Urinary bladder (tissue), 3 donors: ENCODE measurements at regions not wholly inside any gene's neighbourhood (a gene's known extent, or its start where the extent isn't known, plus 50 kb on each side); places are given as distances from the start of the nearest gene placed in this dataset.

ENCODE experiments used
- DNase-seq: peaks from one replicate; pipeline ENCODE4 v3.0.0-alpha.2; 2015; ENCODE audit errors: extremely low spot score
- H3K27ac ChIP-seq: one replicate; pipeline ENCODE4 v1.5.1; 2013; ENCODE audit warnings: low read depth, mild to moderate bottlenecking, moderate library complexity
- H3K36me3 ChIP-seq: one replicate; pipeline ENCODE4 v1.6.1; 2013; ENCODE audit warnings: mild to moderate bottlenecking, moderate library complexity; ENCODE audit not compliant: insufficient read depth
- H3K4me1 ChIP-seq: one replicate; pipeline ENCODE4 v1.6.1; 2013; ENCODE audit warnings: mild to moderate bottlenecking, moderate library complexity; ENCODE audit not compliant: insufficient read depth
- H3K4me3 ChIP-seq: one replicate; pipeline ENCODE4 v1.5.1; 2013; ENCODE audit warnings: low read depth, low read length
- WGBS: extraction: QIAGEN DNeasy Blood & Tissue Kit; methylation state at CpG from one replicate; pipeline ENCODE4 v1.1.7; 2013; 5-methylcytosine and 5-hydroxymethylcytosine counted together
- donor health status: healthy with polysubstance abuse.
- donor health status: healthy.

- WGBS, result 64% methylated on average over 3 of the region's 3 CpGs
- DNase-seq, result no peak
- no peak overlapping the region for H3K27ac ChIP-seq
- H3K36me3 ChIP-seq, result no peaks in the 10 kb centered on the region
- H3K4me1 ChIP-seq, result no peaks in the 10 kb centered on the region
- H3K4me3 ChIP-seq, result no peak overlapping the region
These were observed 57.1 kb downstream of the FAM181B start for GRCh38 chr11:82676483-82677094.

- WGBS, result 81% methylated on average over 5 of the region's 5 CpGs
- Histone ChIP-seq H3K4me3 (no peak overlapping the region), H3K27ac (no peak overlapping the region), H3K36me3 (no peaks in the 10 kb centered on the region), H3K4me1 (no peaks in the 10 kb centered on the region)
- DNase-seq, result no peak
These were observed 57.8 kb downstream of the FAM181B start for GRCh38 chr11:82675838-82676237.

GRCh38 chr11:82673631-82674030 is 60.0 kb downstream of the FAM181B start:
- Histone ChIP-seq H3K4me1 (no peaks in the 10 kb centered on the region), H3K4me3 (no peak overlapping the region), H3K36me3 (no peaks in the 10 kb centered on the region), H3K27ac (no peak overlapping the region)
- WGBS, result 76% methylated on average over 3 of the region's 3 CpGs
- no peak for DNase-seq

- WGBS, result 93% methylated on average over 1 of the region's 1 CpG
- no peak overlapping the region for H3K27ac ChIP-seq
- no peaks in the 10 kb centered on the region for H3K36me3 ChIP-seq
- no peaks in the 10 kb centered on the region for H3K4me1 ChIP-seq
- DNase-seq, result no peak
- H3K4me3 ChIP-seq, result no peak overlapping the region
These were observed 62.2 kb downstream of the FAM181B start for GRCh38 chr11:82671451-82671850.

- H3K36me3 ChIP-seq, result no peaks in the 10 kb centered on the region
- 71% methylated on average over 1 of the region's 1 CpG for WGBS
- no peaks in the 10 kb centered on the region for H3K4me1 ChIP-seq
- DNase-seq, result no peak
- no peak overlapping the region for H3K27ac ChIP-seq
- no peak overlapping the region for H3K4me3 ChIP-seq
These were observed 70.1 kb downstream of the FAM181B start for GRCh38 chr11:82663535-82663934.

GRCh38 chr11:82653752-82654151 is 79.9 kb downstream of the FAM181B start:
- no peak for DNase-seq
- no peak overlapping the region for H3K4me3 ChIP-seq
- H3K36me3 ChIP-seq, result no peaks in the 10 kb centered on the region
- WGBS, result 80% methylated on average over 4 of the region's 4 CpGs
- no peak overlapping the region for H3K27ac ChIP-seq
- H3K4me1 ChIP-seq, result no peaks in the 10 kb centered on the region

- DNase-seq, result no peak
- H3K4me3 ChIP-seq, result no peak overlapping the region
- 31% methylated on average over 3 of the region's 3 CpGs for WGBS
- H3K27ac ChIP-seq, result no peak overlapping the region
- H3K4me1 ChIP-seq, result no peaks in the 10 kb centered on the region
- no peaks in the 10 kb centered on the region for H3K36me3 ChIP-seq
These were observed 94.4 kb downstream of the FAM181B start for GRCh38 chr11:82639251-82639650.

GRCh38 chr11:82636615-82637014 is 97.0 kb downstream of the FAM181B start:
- H3K27ac ChIP-seq, result no peak overlapping the region
- H3K4me3 ChIP-seq, result no peak overlapping the region
- H3K4me1 ChIP-seq, result no peaks in the 10 kb centered on the region
- no peaks in the 10 kb centered on the region for H3K36me3 ChIP-seq
- DNase-seq, result no peak
- 60% methylated on average over 1 of the region's 1 CpG for WGBS

- no peaks in the 10 kb centered on the region for H3K4me1 ChIP-seq
- H3K4me3 ChIP-seq, result no peak overlapping the region
- H3K36me3 ChIP-seq, result no peaks in the 10 kb centered on the region
- DNase-seq, result no peak
- WGBS, result 90% methylated on average over 2 of the region's 2 CpGs
- no peak overlapping the region for H3K27ac ChIP-seq
These were observed 99.6 kb downstream of the FAM181B start for GRCh38 chr11:82634091-82634490.

- Histone ChIP-seq H3K27ac (no peak overlapping the region), H3K36me3 (no peaks in the 10 kb centered on the region), H3K4me3 (no peak overlapping the region), H3K4me1 (no peaks in the 10 kb centered on the region)
- no peak for DNase-seq
- WGBS, result 55% methylated on average over 4 of the region's 4 CpGs
These were observed 101.7 kb downstream of the FAM181B start for GRCh38 chr11:82631722-82632630.

GRCh38 chr11:82610671-82611070 is 123.0 kb downstream of the FAM181B start:
- H3K4me1 ChIP-seq, result no peaks in the 10 kb centered on the region
- no peak overlapping the region for H3K4me3 ChIP-seq
- H3K36me3 ChIP-seq, result no peaks in the 10 kb centered on the region
- no peak for DNase-seq
- no peak overlapping the region for H3K27ac ChIP-seq

- 85% methylated on average over 1 of the region's 1 CpG for WGBS
- Histone ChIP-seq H3K4me3 (no peak overlapping the region), H3K36me3 (no peaks in the 10 kb centered on the region), H3K27ac (no peak overlapping the region), H3K4me1 (no peaks in the 10 kb centered on the region)
- no peak for DNase-seq
These were observed 126.9 kb downstream of the FAM181B start for GRCh38 chr11:82606738-82607137.

GRCh38 chr11:82601711-82602110 is 132.0 kb downstream of the FAM181B start:
- H3K4me3 ChIP-seq, result no peak overlapping the region
- 54% methylated on average over 1 of the region's 1 CpG for WGBS
- H3K27ac ChIP-seq, result no peak overlapping the region
- H3K36me3 ChIP-seq, result no peaks in the 10 kb centered on the region
- no peaks in the 10 kb centered on the region for H3K4me1 ChIP-seq
- DNase-seq, result no peak

- H3K27ac ChIP-seq, result no peak overlapping the region
- no peak for DNase-seq
- no peak overlapping the region for H3K4me3 ChIP-seq
- WGBS, result 86% methylated on average over 2 of the region's 2 CpGs
- no peaks in the 10 kb centered on the region for H3K36me3 ChIP-seq
- H3K4me1 ChIP-seq, result no peaks in the 10 kb centered on the region
These were observed 133.8 kb downstream of the FAM181B start for GRCh38 chr11:82599836-82600235.
